Motor neuron (in vitro differentiated cells): ENCODE measurements at regions not wholly inside any gene's neighbourhood (a gene's known extent, or its start where the extent isn't known, plus 50 kb on each side); places are given as distances from the start of the nearest gene placed in this dataset.

Experiments used
- ATAC-seq, 8 experiments: fragments of 200-7000 bp; cut with Tn5 transposase; replicated peaks in 6 of 8; 2 replicates each; pipeline ENCODE4 v1.8.0; 2021; ENCODE audit warnings: mild to moderate bottlenecking in 8 of 8, moderate library complexity in 8 of 8
- H3K27ac ChIP-seq, 2 donors: fragments of 250-450 bp; sonication (Bioruptor Pico); 2 replicates each; pipeline ENCODE4 v1.9.0; 2021; ENCODE audit warnings: antibody characterized with exemption in 2 of 2, mild to moderate bottlenecking in 2 of 2, moderate library complexity in 1 of 2
- H3K4me1 ChIP-seq, 2 donors: fragments of 250-450 bp; sonication (Bioruptor Pico); replicated peaks in 1 of 2; 2 replicates each; pipeline ENCODE4 v1.6.1; 2021; ENCODE audit warnings: antibody characterized with exemption in 2 of 2, mild to moderate bottlenecking in 2 of 2, moderate library complexity in 1 of 2
- H3K4me3 ChIP-seq, 5 donors: fragments of 250-450 bp; sonication (Bioruptor Pico); 2 replicates each; pipeline ENCODE4 v1.9.0; 2021; ENCODE audit warnings: antibody characterized with exemption in 5 of 5, mild to moderate bottlenecking in 5 of 5, moderate library complexity in 4 of 5
- WGBS, 10 experiments: fragments of 450-650 bp; shearing (Covaris generic); methylation state at CpG; one replicate each; pipeline ENCODE4 v1.0.0; 2022; 5-methylcytosine and 5-hydroxymethylcytosine counted together
- in situ Hi-C, 9 experiments: fragments of 400-800 bp; cut with MboI; loops; one replicate each; pipeline ENCODE4 v1.15.0; 2021; ENCODE audit warnings: low sequenced_read_pairs in 9 of 9, low pct_unique_long_range_greater_than_20kb in 2 of 9; ENCODE audit not compliant: unreplicated experiment in 9 of 9

GRCh38 chr15:70585707-70586034 lies 177.7 kb downstream of the UACA start:
- H3K4me3 ChIP-seq = no peak overlapping the region
- peak in 2 of 8 experiments; percentile 9 to 10 for ATAC-seq
- in situ Hi-C loops = no loop called here

GRCh38 chr15:70584838-70585706 lies 178.3 kb downstream of the UACA start:
- WGBS, 10 experiments = 38 to 87% (median 68%) methylated on average over 2 to 10 of the region's 64 CpGs; no CpG with 5 or more reads in 3 of the 10 experiments
- in situ Hi-C loops = no loop called here
- Histone ChIP-seq H3K4me3 (peak overlapping the region in 4 of 5 donors; percentile 4 to 15 (median 10)), H3K4me1 (peaks cover 10 to 15% of the 10 kb centered on the region in 2 donors), H3K27ac (no peak overlapping the region)
- ATAC-seq = peak in 6 of 8 experiments; percentile 47 to 91 (median 89)

More at GRCh38 chr15:70585707-70586034, 177.7 kb downstream of the UACA start:
- Histone ChIP-seq H3K27ac (no peak overlapping the region), H3K4me1 (peaks cover 10 to 15% of the 10 kb centered on the region in 2 donors)
- 0 to 100% (median 76%) methylated on average over 1 to 5 of the region's 10 CpGs; no CpG with 5 or more reads in 6 of the 10 experiments for WGBS, 10 experiments

GRCh38 chr15:70584441-70584837 lies 178.9 kb downstream of the UACA start:
- no peak overlapping the region for H3K4me3 ChIP-seq
- 59 to 100% (median 88%) methylated on average over 1 to 4 of the region's 4 CpGs; no CpG with 5 or more reads in 4 of the 10 experiments for WGBS, 10 experiments
- H3K27ac ChIP-seq = no peak overlapping the region
- peaks cover 10 to 15% of the 10 kb centered on the region in 2 donors for H3K4me1 ChIP-seq
- no peak for ATAC-seq
- in situ Hi-C loops = no loop called here

DNA sequence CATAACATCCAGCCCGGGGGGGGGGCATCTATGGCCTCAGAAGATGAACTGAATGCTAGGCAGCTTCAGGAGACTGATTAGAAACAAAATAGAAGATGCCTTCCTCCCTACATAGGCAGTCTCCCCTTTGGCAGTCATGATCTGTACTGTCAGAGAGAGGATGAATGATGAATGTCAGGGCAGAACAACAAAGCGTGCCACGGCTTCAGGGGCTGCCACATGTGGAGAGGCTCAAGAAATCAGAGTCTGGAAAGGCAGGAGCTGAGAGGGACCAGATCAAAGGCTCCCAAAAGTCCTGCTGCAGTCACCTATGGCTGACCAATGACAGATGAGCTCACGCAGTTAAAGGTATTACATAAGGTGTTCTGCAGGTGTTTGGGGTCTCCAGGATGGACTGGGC lies 180.4 kb downstream of the UACA start:
- in situ Hi-C loops = no loop called here
- Histone ChIP-seq H3K27ac (no peak overlapping the region), H3K4me3 (no peak overlapping the region), H3K4me1 (peaks cover 10 to 15% of the 10 kb centered on the region in 2 donors)
- no peak for ATAC-seq
- WGBS, 10 experiments = 0 to 92% (median 62%) methylated on average over 1 to 4 of the region's 4 CpGs; no CpG with 5 or more reads in 5 of the 10 experiments

DNA sequence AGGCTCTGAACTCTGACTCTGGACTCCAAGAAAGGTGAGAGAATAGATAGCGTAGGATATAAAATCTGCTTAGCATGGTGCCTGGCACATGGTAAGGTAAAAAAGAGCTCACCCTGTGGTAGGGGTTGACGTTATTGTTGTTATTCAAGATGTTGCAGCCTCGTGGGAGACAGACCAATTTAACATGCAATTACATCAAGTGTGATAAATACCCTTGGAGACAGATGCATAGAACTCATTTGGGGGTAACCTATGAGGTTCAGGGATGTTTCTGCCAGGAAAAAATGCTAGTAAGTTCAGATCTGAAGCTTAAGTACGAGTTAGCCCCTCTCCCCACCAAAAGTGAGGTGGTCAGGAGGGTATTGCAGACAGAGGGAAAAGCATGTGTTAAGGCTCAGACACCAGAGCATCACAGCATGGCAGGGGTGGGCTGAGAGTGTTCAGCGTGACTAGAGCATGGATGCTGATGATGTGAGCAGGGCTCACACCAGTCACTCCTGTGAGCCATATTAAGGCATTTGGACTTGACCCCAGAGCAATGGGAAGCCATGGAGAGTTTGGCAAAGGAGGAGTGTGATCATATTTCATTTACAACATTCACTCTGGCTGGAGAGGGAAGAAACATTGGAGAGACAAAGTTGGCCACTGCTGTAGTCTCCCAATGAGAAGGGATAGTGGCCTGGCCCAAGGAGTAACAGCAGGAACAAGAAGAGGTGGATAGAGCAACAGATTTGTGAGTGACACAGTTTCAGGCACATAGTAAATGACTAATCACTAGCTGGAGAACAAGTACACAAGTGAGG lies 181.0 kb downstream of the UACA start:
- peak in 5 of 8 experiments; percentile 21 to 53 (median 40) for ATAC-seq
- no peak overlapping the region for H3K4me3 ChIP-seq
- WGBS, 10 experiments = 0 to 100% (median 80%) methylated on average over 1 to 5 of the region's 5 CpGs; no CpG with 5 or more reads in 3 of the 10 experiments
- in situ Hi-C loops = no loop called here
- peaks cover 10 to 15% of the 10 kb centered on the region in 2 donors for H3K4me1 ChIP-seq
- H3K27ac ChIP-seq = no peak overlapping the region

- 90 to 100% (median 93%) methylated on average over 1 to 3 of the region's 6 CpGs; no CpG with 5 or more reads in 7 of the 10 experiments for WGBS, 10 experiments
- in situ Hi-C loops = no loop called here
Observed at GRCh38 chr15:70580958-70581357, 182.4 kb downstream of the UACA start.

DNA sequence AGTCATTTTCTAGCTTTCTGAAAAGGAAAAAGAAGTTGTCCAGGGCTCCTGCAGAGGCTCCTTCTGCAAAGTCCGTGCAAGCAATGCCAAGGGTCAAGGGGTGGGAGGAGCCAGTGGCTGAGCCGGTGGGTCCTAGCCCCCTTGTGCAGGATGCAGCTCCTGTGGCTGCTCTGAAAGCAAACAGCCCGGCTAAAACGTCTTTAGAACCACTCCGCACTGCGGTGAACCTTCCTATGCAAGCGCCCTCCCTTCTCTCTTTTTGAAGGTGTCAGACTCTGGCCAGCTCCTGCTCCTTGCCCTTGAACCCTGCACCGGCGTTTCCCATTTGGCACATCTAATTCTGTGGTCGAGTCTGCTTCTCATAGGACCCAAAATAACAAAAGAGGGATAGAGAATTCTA lies 183.1 kb downstream of the UACA start:
- WGBS, 10 experiments = 30 to 93% (median 82%) methylated on average over 2 to 9 of the region's 10 CpGs; no CpG with 5 or more reads in 5 of the 10 experiments
- Histone ChIP-seq H3K4me3 (no peak overlapping the region), H3K27ac (no peak overlapping the region), H3K4me1 (peaks cover 13 to 15% of the 10 kb centered on the region in 2 donors)
- no peak for ATAC-seq
- in situ Hi-C loops = no loop called here

More at GRCh38 chr15:70580958-70581357, 182.4 kb downstream of the UACA start:
- no peak overlapping the region for H3K4me3 ChIP-seq
- peaks cover 10 to 15% of the 10 kb centered on the region in 2 donors for H3K4me1 ChIP-seq
- no peak for ATAC-seq
- no peak overlapping the region for H3K27ac ChIP-seq

DNA sequence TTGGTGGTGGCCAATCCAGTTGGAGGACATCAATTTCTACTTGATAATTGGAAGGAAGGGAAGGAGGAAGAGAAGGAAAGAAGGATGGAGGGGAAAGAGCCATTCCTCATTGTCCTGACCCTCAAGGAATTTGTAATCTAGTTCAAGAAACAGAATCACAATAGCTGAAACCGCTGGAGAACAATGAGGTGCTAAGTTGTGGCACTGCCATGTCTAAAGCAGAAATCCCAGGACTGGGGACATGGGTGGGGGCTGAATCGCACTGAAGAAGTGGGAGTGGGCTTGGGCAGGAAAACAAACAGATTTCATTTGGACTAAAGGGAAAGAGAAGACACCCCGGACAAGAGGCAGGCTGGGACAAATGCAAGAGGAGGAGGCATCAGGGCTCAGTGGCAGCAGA lies 183.6 kb downstream of the UACA start:
- no peak for ATAC-seq
- Histone ChIP-seq H3K27ac (no peak overlapping the region), H3K4me3 (no peak overlapping the region), H3K4me1 (peaks cover 10 to 15% of the 10 kb centered on the region in 2 donors)
- in situ Hi-C loops = no loop called here
- WGBS, 10 experiments = 17 to 94% (median 44%) methylated on average over 1 to 2 of the region's 3 CpGs; no CpG with 5 or more reads in 2 of the 10 experiments

- in situ Hi-C loops = no loop called here
- H3K4me1 ChIP-seq = peaks cover 10 to 15% of the 10 kb centered on the region in 2 donors
- H3K27ac ChIP-seq = no peak overlapping the region
- H3K4me3 ChIP-seq = no peak overlapping the region
- ATAC-seq = no peak
- 57 to 100% (median 87%) methylated on average over 1 to 7 of the region's 10 CpGs; no CpG with 5 or more reads in 4 of the 10 experiments for WGBS, 10 experiments
Observed at GRCh38 chr15:70578196-70578595, 185.2 kb downstream of the UACA start.

GRCh38 chr15:70576696-70577095 lies 186.7 kb downstream of the UACA start:
- in situ Hi-C loops = no loop called here
- Histone ChIP-seq H3K4me1 (peaks cover 1 to 8% of the 10 kb centered on the region in 2 donors), H3K4me3 (no peak overlapping the region), H3K27ac (no peak overlapping the region)
- ATAC-seq = peak in 5 of 8 experiments; percentile 12 to 90 (median 85)
- WGBS, 10 experiments = 4 to 100% (median 39%) methylated on average over 1 to 4 of the region's 4 CpGs; no CpG with 5 or more reads in 2 of the 10 experiments

GRCh38 chr15:70576276-70576675 lies 187.1 kb downstream of the UACA start:
- Histone ChIP-seq H3K4me3 (no peak overlapping the region), H3K27ac (no peak overlapping the region), H3K4me1 (peaks cover 0 to 5% of the 10 kb centered on the region in 2 donors)
- in situ Hi-C loops = no loop called here
- no peak for ATAC-seq
- WGBS, 10 experiments = 43 to 90% (median 75%) methylated on average over 1 to 2 of the region's 3 CpGs; no CpG with 5 or more reads in 3 of the 10 experiments

DNA sequence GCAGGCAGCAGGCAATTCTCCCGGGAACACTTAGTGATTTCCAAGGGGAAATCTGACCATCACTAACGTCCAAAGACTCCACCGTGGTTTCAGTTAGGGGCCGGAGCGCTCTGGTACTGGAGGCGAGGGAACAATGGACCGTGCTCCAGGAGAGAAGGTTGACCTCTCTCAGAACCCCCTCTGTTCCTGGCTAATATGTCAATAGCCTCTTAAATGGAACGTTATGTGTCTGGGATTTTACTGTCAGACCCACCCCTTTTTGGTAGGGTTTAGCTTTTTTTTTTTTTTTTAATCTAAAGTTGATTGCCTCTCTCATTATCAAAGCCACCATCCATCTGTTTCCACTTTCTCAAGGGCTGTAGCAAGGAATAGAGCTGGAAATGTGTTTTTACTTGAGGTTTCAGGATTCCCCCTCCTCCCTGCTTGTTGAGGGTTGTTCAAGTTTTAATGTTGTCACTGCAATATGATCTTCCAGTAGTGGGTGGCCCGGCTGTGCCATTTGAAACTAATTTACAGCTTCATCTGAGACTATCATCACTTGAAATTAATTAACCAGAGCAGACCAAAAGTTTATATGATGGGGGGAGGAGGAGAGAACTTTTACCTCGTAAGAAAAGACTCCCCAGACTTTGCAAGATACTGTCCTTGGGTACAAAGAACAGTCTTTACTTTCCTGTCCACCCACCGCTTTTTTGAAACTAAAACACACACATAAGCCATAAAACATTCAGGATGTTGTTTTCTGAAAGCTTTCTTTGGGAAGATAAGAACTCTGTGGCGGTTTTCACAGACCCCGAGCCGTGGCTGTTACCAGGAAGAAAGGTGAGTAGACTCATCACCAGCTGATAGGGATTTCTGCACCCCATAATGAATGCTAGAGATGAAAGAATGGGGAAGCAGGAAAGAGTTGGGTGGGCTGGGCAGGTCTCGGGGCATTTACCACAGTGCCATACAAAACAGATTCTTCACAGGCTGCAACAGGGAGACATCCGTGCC lies 187.8 kb downstream of the UACA start:
- in situ Hi-C loops = no loop called here
- no peak overlapping the region for H3K27ac ChIP-seq
- ATAC-seq = peak in 1 of 8 experiments; percentile 20
- WGBS, 10 experiments = 10 to 90% (median 65%) methylated on average over 2 to 14 of the region's 16 CpGs
- H3K4me3 ChIP-seq = no peak overlapping the region
- peaks cover 0 to 5% of the 10 kb centered on the region in 2 donors for H3K4me1 ChIP-seq
